Astrocyte (in vitro differentiated cells and primary cell): ENCODE measurements at regions not wholly inside any gene's neighbourhood (a gene's known extent, or its start where the extent isn't known, plus 50 kb on each side); places are given as distances from the start of the nearest gene placed in this dataset.

Source experiments
- CTCF ChIP-seq: IDR thresholded peaks from 2 replicates; pipeline ENCODE4 v1.5.1; 2011; ENCODE audit warnings: low read depth, mild to moderate bottlenecking, inconsistent platforms, low read length, moderate library complexity; ENCODE audit not compliant: insufficient read depth
- EZH2 ChIP-seq: IDR thresholded peaks from 2 replicates; pipeline ENCODE4 v1.6.1; 2012; ENCODE audit warnings: mild to moderate bottlenecking, low read length, inconsistent platforms; ENCODE audit not compliant: insufficient read depth

- TF ChIP-seq CTCF (no peak), EZH2 (no peak)
These were observed 555.5 kb downstream of the UTRN start for GRCh38 chr6:144840619-144841018.
